HS-5 (cell line): ENCODE measurements at regions not wholly inside any gene's neighbourhood (a gene's known extent, or its start where the extent isn't known, plus 50 kb on each side); places are given as distances from the start of the nearest gene placed in this dataset.
"Not testable (repeated sequence)": the region's sequence is repeated elsewhere in the genome, so short reads cannot be mapped to it uniquely, and the experiment has no call there.

Source experiments
- DNase-seq: peaks from one replicate; pipeline ENCODE4 v3.0.0-alpha.2; 2012; ENCODE audit warnings: low read depth

GRCh38 chr4:128451270-128451905, 163.8 kb upstream of the PGRMC2 start:
- DNase-seq: no peak

DNA sequence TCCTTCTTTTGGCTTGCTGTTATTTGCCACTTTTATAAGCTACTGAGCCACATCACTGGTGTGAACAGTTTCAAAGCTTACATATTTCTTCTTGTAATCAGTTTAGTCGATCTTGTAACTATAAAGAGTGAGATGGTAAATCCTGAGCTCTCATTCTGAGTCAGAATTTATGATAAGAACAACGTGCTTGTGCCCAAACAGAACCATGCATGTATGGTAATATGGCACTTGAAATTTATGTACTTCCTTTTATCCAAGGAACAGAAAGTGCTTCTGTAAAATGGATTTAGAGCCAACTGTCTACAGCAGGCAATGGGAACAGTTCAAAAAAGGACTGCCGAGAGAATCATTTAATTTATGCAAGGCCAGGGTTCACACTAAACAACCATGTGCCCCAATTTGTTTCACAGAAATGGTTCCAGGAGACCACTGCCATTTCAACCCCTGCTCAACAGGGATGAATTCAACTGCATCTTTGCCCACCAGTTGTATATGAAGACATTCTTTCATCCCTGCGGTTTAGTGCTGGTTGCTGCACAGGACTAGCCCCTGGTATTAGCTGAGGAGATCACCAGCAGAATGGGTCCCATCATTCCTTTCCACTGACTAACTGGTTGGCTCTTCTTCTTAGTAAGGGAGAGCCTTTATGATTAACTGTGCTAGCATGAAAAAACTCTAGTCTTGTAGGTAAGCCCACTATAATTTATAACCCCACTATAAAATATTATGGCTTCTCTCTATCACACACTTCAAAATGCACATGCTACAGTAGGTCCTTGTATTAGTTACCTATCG, 162.9 kb upstream of the PGRMC2 start:
- DNase-seq: no peak

DNA sequence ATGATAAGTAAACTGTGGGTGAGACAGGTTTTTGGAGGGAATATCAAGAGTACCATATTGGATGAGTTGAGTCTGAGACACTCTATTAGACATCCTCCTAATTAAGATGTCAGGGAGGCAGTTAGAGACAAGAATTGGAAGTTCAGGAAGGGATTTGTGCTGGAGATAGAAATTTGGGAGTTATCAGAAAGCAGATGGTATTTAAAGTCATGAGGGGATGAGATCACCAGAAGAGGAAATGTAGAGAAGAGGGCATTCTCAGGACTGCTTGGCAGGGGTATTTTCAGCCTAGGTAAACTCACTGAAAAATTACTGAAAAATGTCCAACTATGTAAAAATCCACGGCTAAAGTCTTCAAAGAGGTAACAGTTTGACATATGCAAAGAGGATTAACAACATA, 161.6 kb upstream of the PGRMC2 start:
- DNase-seq: no peak

DNA sequence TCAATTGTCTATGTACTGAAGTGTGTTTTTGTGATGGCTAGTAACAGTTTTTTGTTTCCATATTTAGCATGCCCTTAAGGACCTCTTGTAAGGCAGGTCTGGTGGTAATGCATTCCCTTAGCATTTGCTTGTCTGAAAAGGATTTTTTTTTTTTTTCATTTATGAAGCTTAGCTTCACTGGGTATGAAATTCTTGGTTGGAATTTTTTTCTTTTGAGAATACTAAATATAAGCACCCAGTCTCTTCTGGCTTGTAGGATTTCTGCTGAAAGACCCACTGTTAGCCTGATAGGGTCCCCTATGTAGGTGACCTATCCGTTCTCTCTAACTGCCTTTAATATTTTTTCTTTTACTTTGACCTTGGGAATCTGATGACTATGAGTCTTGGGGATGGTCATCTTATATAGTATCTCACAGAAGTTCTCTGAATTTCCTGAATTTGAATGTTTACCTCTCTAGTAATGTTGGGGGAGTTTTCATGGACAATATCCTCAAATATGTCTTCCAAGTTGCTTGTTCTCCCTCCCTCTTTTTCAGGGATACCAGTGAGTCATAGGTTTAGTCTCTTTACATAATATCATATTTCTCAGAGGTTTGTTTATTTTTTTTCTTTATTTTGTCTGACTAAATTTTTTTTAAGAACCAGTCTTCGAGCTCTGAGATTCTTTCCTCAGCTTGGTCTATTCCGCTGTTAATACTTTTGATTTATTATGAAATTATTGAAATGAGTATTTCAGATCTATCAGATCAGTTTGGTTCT, 157.1 kb upstream of the PGRMC2 start:
- no peak for DNase-seq

DNA sequence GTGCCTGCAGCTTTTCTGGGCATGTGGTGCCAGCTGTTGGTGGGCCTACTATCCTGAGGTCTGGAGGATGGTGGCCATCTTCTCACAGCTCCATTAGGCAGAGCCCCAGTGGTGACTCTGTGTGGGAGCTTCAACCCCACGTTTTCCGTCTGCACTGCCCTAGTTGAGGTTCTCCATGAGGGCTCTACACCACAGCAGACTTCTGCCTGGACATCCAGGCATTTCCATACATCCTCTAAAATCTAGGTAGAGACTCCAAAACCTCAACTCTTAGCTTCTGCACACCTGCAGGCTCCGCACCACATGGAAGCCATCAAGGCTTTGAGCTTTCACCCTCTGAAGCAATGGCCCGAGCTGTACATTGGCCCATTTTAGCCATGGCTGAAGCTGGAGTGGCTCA, 153.3 kb upstream of the PGRMC2 start:
- no peak for DNase-seq

DNA sequence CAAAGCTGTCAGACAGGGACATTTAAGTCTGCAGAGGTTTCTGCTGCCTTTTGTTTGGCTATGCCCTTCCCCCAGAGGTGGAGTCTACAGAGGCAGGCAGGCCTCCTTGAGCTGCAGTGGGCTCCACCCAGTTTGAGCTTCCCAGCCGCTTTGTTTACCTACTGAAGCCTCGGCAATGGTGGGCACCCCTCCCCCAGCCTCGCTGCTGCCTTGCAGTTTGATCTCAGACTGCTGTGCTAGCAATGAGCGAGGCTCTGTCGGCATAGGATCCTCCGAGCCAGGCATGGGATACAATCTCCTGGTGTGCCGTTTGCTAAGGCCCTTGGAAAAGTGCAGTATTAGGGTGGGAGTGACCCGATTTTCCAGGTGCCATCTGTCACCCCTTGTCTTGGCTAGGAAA, 149.4 kb upstream of the PGRMC2 start:
- DNase-seq: not testable (repeated sequence)

- DNase-seq: not testable (repeated sequence)
These were observed 141.5 kb upstream of the PGRMC2 start for GRCh38 chr4:128429023-128429613.

- DNase-seq: no peak
These were observed 140.8 kb upstream of the PGRMC2 start for GRCh38 chr4:128428397-128428796.

GRCh38 chr4:128427832-128428366, 140.3 kb upstream of the PGRMC2 start:
- peak; percentile 48 for DNase-seq

DNA sequence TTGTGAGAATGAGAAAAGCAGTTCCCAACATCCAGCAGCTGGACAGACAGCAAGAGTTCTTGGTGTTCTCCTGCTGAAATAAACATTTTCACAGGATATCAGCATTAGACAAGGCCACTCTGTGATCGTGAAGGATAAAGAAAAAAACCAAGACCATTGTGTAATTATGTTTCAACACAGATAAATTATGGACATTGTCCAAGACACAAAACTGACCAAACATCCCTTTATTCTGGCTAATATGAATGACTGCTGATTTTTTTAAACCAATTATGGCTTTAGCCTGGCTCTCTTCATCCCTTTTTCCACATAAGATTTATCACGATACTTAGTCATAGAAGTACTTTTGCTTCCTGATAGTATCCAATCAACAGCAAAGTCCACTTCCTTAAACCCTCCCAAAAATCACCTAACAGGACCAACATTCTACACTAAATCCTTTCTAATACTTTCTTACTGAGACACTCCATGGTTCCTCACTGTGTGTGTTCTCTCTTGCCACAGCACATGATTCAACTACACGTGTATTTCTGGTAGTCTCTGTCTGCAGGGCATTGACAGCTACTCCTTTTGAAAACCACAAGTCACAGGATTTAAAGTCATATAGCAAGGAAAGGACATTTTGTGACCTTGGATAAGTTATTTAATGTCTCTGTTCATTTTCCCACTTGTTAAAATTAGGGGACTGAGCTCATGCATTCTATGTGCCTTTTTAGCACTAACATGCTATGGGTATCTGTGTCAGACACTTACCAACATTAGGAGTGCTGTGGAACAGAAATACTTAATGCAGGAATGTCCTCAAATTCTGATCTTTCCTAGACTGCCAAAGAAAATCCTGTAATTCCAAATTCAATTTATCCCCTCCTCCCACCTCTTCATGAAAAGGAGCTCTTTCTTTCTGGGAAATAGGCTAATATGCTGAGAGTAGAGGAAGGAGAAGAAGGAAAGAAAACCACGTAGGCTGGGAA, 137.2 kb upstream of the PGRMC2 start:
- DNase-seq: no peak

GRCh38 chr4:128422296-128422695, 134.7 kb upstream of the PGRMC2 start:
- DNase-seq: not testable (repeated sequence)

DNA sequence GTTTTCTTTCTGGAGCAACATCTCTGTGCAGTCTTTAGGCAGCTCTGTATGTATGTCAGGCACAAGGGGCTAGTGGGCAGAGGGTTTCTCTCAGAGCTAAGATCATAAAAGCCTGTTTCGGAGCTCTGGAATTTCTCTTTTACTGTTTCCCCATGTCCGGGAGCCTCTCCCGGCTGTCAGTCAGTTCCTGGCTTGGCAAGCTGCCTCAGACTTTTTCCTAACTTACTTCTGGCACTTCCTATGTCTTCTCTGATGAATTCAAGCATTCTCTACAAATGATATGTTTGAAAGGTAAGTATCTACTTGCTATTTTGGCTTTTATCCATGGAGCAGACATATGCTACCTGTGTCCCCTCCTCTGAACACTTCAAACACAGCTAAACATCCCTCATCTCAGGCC, 129.3 kb upstream of the PGRMC2 start:
- no peak for DNase-seq

- no peak for DNase-seq
These were observed 122.4 kb upstream of the PGRMC2 start for GRCh38 chr4:128410037-128410436.

- DNase-seq: no peak
These were observed 116.0 kb upstream of the PGRMC2 start for GRCh38 chr4:128403586-128403985.

DNA sequence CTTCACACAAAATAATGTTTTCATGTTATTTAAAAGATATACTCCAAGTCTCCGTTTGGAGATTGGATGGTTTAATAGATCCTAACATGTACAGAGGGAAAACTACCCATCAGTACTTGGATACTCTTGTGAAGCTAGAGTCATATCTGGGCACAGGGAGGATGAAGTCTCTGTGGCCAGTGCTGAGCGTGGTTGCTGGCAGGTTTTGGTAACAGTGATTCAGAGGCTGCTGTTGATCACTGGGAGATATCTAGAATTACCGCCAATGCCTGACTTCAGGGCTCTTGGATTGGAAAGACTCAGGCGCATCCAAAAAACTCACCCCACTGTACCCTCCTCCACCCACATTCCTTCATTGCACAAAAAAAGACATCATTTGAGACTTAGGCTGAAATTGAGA, 107.2 kb upstream of the PGRMC2 start:
- no peak for DNase-seq

- DNase-seq: no peak
These were observed 105.6 kb upstream of the PGRMC2 start for GRCh38 chr4:128393101-128393704.

DNA sequence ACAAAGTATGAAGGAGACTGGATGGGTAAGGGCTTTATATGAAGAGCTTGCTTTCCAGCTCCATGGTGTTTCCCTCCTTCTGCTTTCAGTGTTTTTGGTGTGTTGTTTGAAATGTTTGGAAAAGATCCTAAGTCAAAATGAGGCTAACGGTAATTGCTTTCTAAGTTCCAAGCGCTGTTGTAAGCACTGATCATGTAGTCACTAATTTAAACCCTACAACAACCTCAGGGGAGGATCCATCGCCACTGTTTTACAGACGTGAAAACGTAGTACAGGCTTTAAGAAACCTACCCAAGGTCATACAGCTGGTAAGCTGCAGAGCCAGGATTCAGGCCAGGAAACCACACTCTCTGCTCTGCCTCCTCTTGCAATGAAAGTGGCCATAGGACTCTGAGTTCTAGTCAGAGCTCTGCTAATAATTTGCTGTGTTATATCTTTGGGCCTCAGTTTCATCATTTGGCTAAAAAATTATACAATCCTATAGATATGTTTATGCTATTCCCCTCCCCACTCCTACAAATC, 102.9 kb upstream of the PGRMC2 start:
- no peak for DNase-seq

- no peak for DNase-seq
These were observed 101.2 kb upstream of the PGRMC2 start for GRCh38 chr4:128388796-128389195.

- DNase-seq: no peak
These were observed 100.7 kb upstream of the PGRMC2 start for GRCh38 chr4:128388352-128388630.

GRCh38 chr4:128387600-128388351, 100.2 kb upstream of the PGRMC2 start:
- DNase-seq: no peak
